Uterus (tissue), 3 donors: ENCODE measurements at regions not wholly inside any gene's neighbourhood (a gene's known extent, or its start where the extent isn't known, plus 50 kb on each side); places are given as distances from the start of the nearest gene placed in this dataset.

Experiments
- DNase-seq, 2 donors: peaks; one replicate each; pipeline ENCODE4 v3.0.0-alpha.2; 2019 to 2020
- H3K27ac ChIP-seq, 2 donors: fragments of 200-600 bp; sonication (generic); 1 replicate in 1 of 2; 2 replicates in 1 of 2; pipeline ENCODE4 v1.5.1; 2016 to 2018
- H3K27me3 ChIP-seq, 2 donors: fragments of 200-600 bp; sonication (generic); one replicate each; pipeline ENCODE4 v1.5.1; 2018 to 2019; ENCODE audit warnings: control low read depth in 1 of 2
- H3K36me3 ChIP-seq, 2 donors: fragments of 200-600 bp; sonication (generic); one replicate each; pipeline ENCODE4 v1.5.1; 2019; ENCODE audit warnings: control low read depth in 1 of 2
- H3K4me1 ChIP-seq, 2 donors: fragments of 200-600 bp; sonication (generic); one replicate each; pipeline ENCODE4 v1.5.1; 2018 to 2019; ENCODE audit warnings: control low read depth in 1 of 2
- H3K4me3 ChIP-seq, 2 donors: fragments of 200-600 bp; sonication (generic); 1 replicate in 1 of 2; 2 replicates in 1 of 2; pipeline ENCODE4 v1.5.1; 2018 to 2019; ENCODE audit warnings: mild to moderate bottlenecking in 1 of 2
- H3K9me3 ChIP-seq, 2 donors: fragments of 200-600 bp; sonication (generic); one replicate each; pipeline ENCODE4 v1.5.1; 2019; ENCODE audit warnings: control low read depth in 1 of 2
- POLR2A ChIP-seq, 2 donors: fragments of 450-650 bp; IDR thresholded peaks; one replicate each; pipeline ENCODE4 v1.6.1; 2016; ENCODE audit warnings: antibody characterized with exemption in 2 of 2, mild to moderate bottlenecking in 1 of 2, moderate library complexity in 1 of 2
- intact Hi-C: fragments of 100-400 bp; cut with DNase I; formaldehyde crosslinking; loops from one replicate; pipeline ENCODE4 v1.15.1; 2023; ENCODE audit warnings: low total_unique reads
- TF ChIP-seq, protein P1 (sequence below), 4 experiments: fragments of 200-600 bp in 2 of 4; fragments of 450-650 bp in 2 of 4; sonication (generic) in 2 of 4; IDR thresholded peaks; one replicate each; pipeline ENCODE4 v1.5.1; 2016 to 2019; ENCODE audit warnings: antibody characterized with exemption in 4 of 4, mild to moderate bottlenecking in 2 of 4, moderate library complexity in 1 of 4
- donor health status: DM: yes; HTN: yes; CAD: no.

DNA sequence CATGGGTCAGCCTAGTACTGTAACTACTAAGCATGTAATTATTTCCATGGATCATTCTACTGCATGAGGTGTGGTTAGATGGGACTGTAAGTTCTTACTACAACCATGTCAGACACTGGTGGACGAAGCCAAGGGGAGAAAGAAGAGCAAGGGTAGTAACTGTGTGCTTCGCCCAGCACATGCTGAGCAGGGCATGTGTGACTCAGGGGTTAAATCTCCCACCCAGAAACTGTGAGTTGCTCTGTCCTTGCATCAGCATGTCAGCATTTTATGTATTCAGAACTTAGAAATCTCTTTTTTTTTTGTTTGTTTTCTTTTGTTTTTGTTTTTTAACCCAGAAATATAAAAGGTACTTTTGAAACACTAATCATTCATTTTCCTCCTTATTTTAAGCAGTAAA is 436.6 kb upstream of the KLF12 start:
- no peaks in the 10 kb centered on the region for H3K9me3 ChIP-seq

DNA sequence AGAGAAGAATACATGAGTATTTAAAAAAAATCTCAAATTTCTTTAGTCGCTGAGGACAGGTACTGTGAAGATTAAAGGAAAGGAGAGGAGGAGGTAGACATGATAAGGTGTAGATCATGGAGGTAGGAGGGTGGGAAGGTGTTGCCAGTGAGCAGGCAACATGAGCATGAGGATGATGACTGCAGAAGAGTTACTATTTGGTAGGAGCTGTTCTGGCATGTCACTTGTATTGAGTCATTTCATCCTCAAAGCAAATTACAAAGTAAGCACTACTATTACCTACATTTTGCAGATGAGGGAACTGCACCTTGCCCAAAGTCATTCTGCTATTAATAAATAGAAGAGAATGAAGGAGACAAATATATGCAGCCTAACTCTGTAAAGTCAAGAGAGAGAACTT is 435.8 kb upstream of the KLF12 start:
- TF ChIP-seq, protein P1, sequence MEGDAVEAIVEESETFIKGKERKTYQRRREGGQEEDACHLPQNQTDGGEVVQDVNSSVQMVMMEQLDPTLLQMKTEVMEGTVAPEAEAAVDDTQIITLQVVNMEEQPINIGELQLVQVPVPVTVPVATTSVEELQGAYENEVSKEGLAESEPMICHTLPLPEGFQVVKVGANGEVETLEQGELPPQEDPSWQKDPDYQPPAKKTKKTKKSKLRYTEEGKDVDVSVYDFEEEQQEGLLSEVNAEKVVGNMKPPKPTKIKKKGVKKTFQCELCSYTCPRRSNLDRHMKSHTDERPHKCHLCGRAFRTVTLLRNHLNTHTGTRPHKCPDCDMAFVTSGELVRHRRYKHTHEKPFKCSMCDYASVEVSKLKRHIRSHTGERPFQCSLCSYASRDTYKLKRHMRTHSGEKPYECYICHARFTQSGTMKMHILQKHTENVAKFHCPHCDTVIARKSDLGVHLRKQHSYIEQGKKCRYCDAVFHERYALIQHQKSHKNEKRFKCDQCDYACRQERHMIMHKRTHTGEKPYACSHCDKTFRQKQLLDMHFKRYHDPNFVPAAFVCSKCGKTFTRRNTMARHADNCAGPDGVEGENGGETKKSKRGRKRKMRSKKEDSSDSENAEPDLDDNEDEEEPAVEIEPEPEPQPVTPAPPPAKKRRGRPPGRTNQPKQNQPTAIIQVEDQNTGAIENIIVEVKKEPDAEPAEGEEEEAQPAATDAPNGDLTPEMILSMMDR (IDR thresholded peaks at IDR 0.05): no peak
- no peak for TF ChIP-seq POLR2A (IDR thresholded peaks at IDR 0.05)
- Histone ChIP-seq H3K4me3 (no peak overlapping the region), H3K9me3 (no peaks in the 10 kb centered on the region), H3K27me3 (no peaks in the 10 kb centered on the region), H3K27ac (no peak overlapping the region), H3K36me3 (no peaks in the 10 kb centered on the region), H3K4me1 (peaks cover 0 to under 1% of the 10 kb centered on the region in 2 donors)
- intact Hi-C loops: no loop called here
- DNase-seq: no peak

More for the DNA sequence above, 436.6 kb upstream of the KLF12 start:
- H3K36me3 ChIP-seq: no peaks in the 10 kb centered on the region
- no peak for TF ChIP-seq POLR2A (IDR thresholded peaks at IDR 0.05)
- TF ChIP-seq, protein P1 (IDR thresholded peaks at IDR 0.05): no peak
- intact Hi-C loops: no loop called here
- no peak overlapping the region for H3K4me3 ChIP-seq
- H3K27ac ChIP-seq: no peak overlapping the region
- DNase-seq: no peak
- H3K27me3 ChIP-seq: no peaks in the 10 kb centered on the region
- H3K4me1 ChIP-seq: peaks cover 0 to 4% of the 10 kb centered on the region in 2 donors

DNA sequence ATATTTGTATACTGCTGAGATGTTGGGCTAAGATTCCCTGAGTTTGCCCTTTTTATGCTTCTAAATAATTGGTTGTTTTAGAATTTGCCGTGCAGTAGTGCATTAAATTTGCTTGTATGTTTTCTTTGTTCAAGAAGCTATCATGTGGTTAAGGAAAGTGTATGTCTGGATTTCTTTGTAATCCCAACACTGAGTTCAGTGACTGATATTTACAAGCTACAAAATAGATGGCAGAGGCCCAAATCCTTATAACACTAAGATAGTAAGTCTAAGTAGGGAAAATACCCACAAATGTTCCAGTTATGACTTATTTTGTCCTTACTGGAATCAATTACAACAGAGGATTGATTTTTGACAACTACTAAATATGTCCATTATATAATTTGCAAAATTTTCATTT is 435.0 kb upstream of the KLF12 start:
- Histone ChIP-seq H3K36me3 (no peaks in the 10 kb centered on the region), H3K27me3 (no peaks in the 10 kb centered on the region), H3K4me1 (no peaks in the 10 kb centered on the region), H3K9me3 (no peaks in the 10 kb centered on the region), H3K27ac (no peak overlapping the region), H3K4me3 (no peak overlapping the region)
- intact Hi-C loops: no loop called here
- DNase-seq: no peak
- TF ChIP-seq, protein P1 (IDR thresholded peaks at IDR 0.05): no peak
- TF ChIP-seq POLR2A (IDR thresholded peaks at IDR 0.05): no peak

DNA sequence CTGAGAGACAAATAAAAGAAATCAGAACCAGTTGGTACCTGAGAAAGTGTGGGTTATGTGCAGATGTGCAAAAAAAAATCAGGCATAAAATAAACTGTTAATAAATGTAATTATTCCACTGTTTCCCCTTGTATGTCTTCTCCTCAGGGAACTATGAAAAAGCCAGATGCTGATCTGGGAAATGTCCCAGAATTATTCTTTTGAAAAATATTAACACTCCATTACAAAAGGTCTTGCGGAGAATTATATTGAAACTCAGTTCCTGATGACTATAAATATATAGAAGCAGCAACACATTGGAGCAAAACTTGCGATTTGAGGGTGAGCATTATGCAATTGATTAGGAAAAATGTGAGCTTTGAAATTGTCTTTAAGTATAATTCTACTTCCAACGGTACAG is 433.3 kb upstream of the KLF12 start:
- Histone ChIP-seq H3K9me3 (no peaks in the 10 kb centered on the region), H3K27me3 (no peaks in the 10 kb centered on the region), H3K36me3 (no peaks in the 10 kb centered on the region), H3K4me1 (no peaks in the 10 kb centered on the region), H3K27ac (no peak overlapping the region), H3K4me3 (no peak overlapping the region)
- DNase-seq: no peak
- intact Hi-C loops: no loop called here
- TF ChIP-seq, protein P1 (IDR thresholded peaks at IDR 0.05): no peak
- no peak for TF ChIP-seq POLR2A (IDR thresholded peaks at IDR 0.05)

DNA sequence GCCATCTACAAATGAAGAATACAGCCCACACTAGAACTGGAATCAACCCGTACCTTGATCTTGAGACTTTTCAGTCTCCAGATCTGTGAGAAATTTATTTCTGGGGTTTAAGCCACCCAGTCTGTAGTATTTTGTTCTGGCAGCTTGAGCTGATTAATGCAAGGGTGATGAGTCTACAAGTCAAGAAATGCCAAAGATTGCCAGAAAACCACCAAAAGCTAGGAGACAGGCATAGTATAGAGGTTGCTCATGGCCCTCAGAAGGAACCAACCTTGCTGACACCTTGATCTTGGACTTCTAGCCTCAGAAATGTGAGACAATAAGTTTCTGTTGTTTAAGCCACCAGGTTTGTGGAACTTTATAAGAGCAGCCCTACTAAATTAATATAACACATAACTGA is 428.2 kb upstream of the KLF12 start:
- no peaks in the 10 kb centered on the region for H3K9me3 ChIP-seq
- no peaks in the 10 kb centered on the region for H3K36me3 ChIP-seq
- no peaks in the 10 kb centered on the region for H3K27me3 ChIP-seq
- H3K4me3 ChIP-seq: no peak overlapping the region
- intact Hi-C loops: no loop called here
- H3K4me1 ChIP-seq: no peaks in the 10 kb centered on the region
- no peak overlapping the region for H3K27ac ChIP-seq
- TF ChIP-seq, protein P1 (IDR thresholded peaks at IDR 0.05): no peak
- no peak for TF ChIP-seq POLR2A (IDR thresholded peaks at IDR 0.05)
- no peak for DNase-seq
